ENCODE measurements at regions not wholly inside any gene's neighbourhood (a gene's known extent, or its start where the extent isn't known, plus 50 kb on each side); places are given as distances from the start of the nearest gene placed in this dataset.
A peak's percentile ranks its signal among the peaks of the same experiment; 100 is the strongest.
"Not testable (repeated sequence)": the region's sequence is repeated elsewhere in the genome, so short reads cannot be mapped to it uniquely, and the experiment has no call there.

- no peak for DNase-seq (ENCODE audit: low spot score)
Observed at GRCh38 chr14:24744641-24745040, 110.7 kb upstream of the GZMB start.

GRCh38 chr14:24741871-24742270, 107.9 kb upstream of the GZMB start:
- no peak for DNase-seq (ENCODE audit: low spot score)

- no peak for DNase-seq (ENCODE audit: low spot score)
Observed at GRCh38 chr14:24735984-24736630, 102.1 kb upstream of the GZMB start.

DNA sequence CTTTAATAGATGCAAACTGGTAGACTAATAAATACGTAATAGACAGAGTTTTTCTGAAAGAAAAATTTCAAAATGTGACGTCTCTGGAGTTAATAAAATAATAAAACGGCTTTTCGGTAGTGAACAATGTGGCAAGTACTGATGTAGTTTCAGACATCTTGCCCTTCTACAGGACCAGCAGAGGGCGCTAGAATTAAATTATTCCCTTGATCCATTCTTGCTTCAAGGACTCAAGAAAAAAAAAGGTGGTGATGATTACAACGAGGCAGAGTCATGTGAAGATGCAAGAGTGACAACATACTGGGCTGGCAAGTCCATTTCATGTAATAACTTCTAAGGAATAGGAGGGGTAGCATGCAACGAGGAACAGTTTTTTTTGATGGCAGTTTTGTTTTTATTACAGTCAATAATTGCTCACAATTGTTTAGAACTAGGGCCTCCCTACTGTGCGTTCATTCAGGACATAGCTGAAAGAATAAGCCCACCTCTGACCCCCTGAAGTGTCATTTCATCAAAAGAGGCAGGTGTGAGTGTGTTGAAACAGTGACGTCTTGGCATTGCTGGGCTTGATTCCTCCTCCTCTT, 101.0 kb upstream of the GZMB start:
- peak; percentile 37 for DNase-seq (ENCODE audit: low spot score)

DNA sequence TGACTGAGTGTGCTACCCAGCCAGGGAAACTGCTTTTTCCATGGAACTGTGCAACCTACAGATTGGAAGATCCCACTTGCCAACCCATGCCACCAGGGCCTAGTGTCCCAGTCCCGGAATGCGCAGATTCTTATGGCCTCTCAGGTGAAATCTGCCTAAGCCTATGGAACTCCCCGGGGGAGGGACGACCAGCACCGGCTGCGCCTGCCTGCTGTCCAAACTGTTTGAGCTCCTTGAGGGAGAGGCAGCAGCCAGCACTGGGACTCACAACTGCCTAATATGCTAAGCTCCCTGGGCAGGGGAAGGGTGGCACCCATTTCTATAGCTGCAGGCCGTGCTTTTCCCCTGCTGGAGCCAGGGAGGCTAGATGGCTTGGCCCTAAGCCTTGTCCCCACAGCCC, 92.5 kb upstream of the GZMB start:
- no peak for DNase-seq (ENCODE audit: low spot score)

- no peak for DNase-seq (ENCODE audit: low spot score)
Observed at GRCh38 chr14:24725311-24725710, 91.3 kb upstream of the GZMB start.

- DNase-seq (ENCODE audit: low spot score), result no peak
Observed at GRCh38 chr14:24721775-24722174, 87.8 kb upstream of the GZMB start.

DNA sequence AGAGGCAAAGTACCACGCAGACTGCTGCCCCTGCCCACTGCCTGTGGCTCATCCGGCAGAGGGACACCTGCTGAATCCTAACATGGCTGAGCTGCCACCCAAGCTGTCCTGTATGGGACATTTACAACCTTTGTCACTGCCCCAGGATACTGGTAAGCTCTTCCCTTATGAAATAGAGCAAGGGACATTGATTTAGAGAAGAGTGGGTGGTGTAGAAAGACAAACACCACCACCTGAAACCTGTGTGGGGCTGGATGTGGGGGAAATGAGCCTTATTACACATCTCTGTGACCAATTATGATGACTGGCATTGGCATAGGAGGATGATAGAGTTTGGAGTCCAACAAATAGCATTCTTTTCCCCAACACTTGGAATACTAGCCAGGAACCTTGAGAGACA, 81.2 kb upstream of the GZMB start:
- DNase-seq (ENCODE audit: low spot score), result no peak

DNA sequence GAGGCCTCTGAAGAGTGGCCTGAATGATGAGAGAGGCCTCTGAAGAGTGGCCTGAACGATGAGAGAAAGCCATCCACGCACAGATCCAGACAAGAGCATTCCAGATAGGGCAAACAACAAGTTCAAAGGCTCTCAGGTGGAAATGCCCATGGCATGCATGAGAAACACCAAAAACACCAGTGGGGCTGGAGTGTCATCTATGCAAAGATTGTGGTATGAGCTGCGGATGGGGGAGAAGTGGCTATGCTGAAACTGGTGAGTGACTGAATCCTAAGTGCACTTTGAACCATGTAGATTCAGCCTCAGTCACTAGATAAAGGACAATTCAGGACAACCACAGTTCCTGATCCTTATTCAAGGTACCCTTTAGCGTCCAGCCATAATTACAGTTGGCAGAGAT, 79.4 kb upstream of the GZMB start:
- no peak for DNase-seq (ENCODE audit: low spot score)

DNA sequence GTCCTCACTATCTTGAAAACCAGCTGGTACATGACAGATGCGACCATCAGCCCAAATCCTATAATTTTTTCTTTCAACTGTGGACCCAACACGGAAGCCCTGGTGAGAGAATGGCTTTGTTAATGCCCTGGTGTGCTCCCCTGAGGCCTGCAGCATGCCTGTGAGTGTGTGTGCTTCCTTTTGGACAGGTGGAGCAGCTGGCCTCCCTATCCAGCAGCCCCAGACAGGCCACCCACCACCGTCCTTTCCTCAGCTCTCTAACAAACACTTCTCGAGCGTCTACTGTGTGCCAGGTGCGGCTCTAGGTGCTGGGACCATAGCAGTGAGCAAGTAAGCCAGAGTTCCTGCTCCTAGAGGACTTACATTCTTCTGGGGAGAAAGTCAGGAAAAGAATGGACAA, 78.9 kb upstream of the GZMB start:
- DNase-seq (ENCODE audit: low spot score), result no peak

DNA sequence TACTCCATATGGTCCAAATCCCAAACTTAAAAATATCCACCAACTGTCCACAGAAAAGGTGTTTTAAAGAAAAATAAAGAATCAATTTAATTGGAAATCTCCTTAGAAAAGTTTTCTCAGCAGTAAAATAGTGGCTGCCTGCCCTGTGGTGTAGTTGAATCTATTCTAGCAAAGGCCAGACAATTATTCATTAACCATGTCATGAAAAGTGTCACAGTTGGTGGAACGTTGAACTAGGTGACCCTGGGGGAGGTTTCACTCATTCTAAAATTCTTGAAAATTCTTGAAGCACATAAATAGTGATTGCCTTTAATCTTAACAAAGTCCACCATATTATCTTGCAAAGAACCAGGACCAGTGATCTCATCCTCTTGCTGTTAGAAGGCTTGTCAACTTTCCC, 78.4 kb upstream of the GZMB start:
- DNase-seq (ENCODE audit: low spot score), result no peak

DNA sequence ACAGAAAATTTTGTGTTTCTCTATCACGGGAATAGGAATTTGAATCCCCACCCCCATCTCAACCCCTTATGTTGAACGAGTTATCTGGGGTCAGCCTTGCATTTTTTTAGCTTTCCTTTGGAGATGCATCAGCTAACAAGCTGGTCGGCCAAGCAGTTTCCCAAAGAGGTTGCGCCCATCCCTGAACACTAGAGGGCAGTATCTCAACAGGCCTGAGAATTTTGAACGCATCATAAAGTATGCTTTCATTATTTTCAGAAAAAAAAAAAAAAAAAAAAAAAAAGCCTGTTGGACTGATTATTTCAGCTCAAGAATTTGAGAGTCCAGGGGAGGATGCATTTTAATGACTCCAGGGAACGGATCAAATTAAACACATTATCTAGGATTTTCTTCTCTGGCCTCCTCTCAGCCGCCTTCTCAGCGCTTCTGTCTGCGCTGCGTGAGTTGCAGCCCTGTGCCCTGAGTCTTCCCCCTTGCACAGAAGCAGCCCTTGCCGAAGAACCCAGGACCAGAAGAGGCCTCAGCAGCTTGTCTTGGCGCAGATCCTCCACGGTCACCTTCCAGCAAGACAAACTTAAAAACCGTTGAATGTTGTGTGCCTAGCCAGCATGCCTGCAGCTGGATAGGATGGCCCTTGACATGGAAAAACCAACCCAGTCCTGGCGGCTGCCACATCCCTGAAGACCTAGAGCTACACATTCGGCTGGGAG, 76.6 kb upstream of the GZMB start:
- DNase-seq (ENCODE audit: low spot score), result peak; percentile 76

DNA sequence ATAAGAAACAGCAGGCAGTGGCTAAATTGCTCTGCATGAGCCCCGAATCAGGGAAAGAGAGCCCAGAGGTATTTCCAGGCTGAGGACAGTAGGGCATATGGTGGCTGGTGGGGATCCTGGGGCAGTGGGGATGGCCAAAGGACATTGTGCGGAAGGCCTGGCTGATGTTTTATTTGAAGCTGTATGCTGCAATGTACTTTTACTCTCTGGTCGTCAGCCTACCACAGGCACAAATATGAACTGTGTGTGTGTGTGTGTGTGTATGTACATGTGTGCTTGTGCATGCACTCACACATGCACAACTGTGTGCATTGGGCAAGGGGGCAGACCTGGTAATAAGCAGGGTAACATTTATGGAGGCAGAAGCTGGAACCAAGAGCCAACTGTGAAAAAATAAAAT, 74.7 kb upstream of the GZMB start:
- no peak for DNase-seq (ENCODE audit: low spot score)

- no peak for DNase-seq (ENCODE audit: low spot score)
Observed at GRCh38 chr14:24706351-24706750, 72.4 kb upstream of the GZMB start.

GRCh38 chr14:24705840-24706239, 71.8 kb upstream of the GZMB start:
- DNase-seq (ENCODE audit: low spot score), result no peak

DNA sequence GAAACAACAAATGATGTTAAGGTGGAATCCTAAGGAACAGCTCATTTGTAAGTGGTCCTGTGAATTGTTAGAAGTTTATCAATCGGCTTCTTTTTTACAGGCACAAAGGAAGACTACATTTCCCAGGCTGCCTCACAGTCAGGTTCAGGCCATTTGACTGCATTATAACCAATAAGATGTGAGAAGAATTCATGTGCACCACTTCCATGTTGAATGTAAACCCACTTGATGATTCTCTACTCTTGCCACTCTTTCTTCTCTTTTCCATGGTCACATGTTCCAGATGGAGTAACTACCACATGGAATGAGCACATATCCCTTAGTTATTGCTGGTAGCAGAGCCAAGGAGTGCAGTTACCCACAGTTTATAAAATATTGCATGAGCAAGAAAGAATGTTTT, 67.1 kb upstream of the GZMB start:
- DNase-seq (ENCODE audit: low spot score), result no peak

- no peak for DNase-seq (ENCODE audit: low spot score)
Observed at GRCh38 chr14:24700511-24700910, 66.5 kb upstream of the GZMB start.

DNA sequence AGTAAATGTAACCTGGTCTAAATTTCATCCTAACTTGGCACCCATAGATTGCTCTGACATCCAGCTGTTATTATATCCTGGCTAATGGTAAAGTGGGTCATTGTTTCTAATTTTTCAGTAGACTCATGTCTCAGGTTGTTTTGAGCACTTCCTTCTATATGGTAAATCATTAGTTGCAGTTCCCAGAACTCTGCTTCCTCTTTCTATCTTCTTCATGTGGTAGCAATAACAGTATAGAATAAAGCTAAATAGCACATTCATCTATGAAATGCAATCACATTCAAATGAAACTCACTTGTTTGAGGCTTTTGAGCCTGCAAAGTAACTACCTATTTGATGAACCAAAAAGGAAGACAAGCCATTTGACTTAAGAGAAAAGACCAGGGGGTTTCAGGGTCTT, 65.1 kb upstream of the GZMB start:
- DNase-seq (ENCODE audit: low spot score), result no peak

DNA sequence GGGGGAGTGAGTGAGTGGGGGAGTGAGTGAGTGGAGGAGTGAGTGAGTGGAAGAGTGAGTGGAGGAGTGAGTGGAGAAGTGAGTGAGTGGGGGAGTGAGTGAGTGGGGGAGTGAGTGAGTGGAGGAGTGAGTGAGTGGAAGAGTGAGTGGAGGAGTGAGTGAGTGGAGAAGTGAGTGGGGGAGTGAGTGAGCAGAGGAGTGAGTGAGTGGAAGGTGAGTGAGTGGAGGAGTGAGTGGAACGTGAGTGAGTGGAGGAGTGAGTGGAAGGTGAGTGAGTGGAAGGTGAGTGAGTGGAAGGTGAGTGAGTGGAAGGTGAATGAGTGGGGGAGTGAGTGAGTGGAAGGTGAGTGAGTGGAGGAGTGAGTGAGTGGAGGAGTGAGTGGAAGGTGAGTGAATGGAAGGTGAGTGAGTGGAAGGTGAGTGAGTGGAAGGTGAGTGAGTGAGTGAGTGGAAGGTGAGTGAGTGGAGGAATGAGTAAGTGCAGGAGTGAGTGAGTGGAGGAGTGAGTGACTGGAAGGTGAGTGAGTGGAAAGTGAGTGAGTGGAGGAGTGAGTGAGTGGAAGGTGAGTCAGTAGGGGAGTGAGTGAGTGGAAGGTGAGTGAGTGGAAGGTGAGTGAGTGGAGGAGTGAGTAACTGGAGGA, 62.4 kb upstream of the GZMB start:
- not testable (repeated sequence) for DNase-seq (ENCODE audit: low spot score)

GRCh38 chr14:24695265-24696241, 61.6 kb upstream of the GZMB start:
- DNase-seq (ENCODE audit: low spot score), result peak; percentile 35

- peak; percentile 69 for DNase-seq (ENCODE audit: low spot score)
Observed at GRCh38 chr14:24694680-24695079, 60.7 kb upstream of the GZMB start.

GRCh38 chr14:24693983-24694382, 60.0 kb upstream of the GZMB start:
- no peak for DNase-seq (ENCODE audit: low spot score)

Data from activated CD4-positive, alpha-beta T cell treated with anti-CD3 and anti-CD28 coated beads, Interleukin-2, Interleukin-4, amounts not matched to agents 100 ng/mL and 50 ng/mL, durations not matched to agents 16 hours and 8 hours (primary cell).